ENCODE measurements at regions not wholly inside any gene's neighbourhood (a gene's known extent, or its start where the extent isn't known, plus 50 kb on each side); places are given as distances from the start of the nearest gene placed in this dataset.

- TF ChIP-seq, protein P1, sequence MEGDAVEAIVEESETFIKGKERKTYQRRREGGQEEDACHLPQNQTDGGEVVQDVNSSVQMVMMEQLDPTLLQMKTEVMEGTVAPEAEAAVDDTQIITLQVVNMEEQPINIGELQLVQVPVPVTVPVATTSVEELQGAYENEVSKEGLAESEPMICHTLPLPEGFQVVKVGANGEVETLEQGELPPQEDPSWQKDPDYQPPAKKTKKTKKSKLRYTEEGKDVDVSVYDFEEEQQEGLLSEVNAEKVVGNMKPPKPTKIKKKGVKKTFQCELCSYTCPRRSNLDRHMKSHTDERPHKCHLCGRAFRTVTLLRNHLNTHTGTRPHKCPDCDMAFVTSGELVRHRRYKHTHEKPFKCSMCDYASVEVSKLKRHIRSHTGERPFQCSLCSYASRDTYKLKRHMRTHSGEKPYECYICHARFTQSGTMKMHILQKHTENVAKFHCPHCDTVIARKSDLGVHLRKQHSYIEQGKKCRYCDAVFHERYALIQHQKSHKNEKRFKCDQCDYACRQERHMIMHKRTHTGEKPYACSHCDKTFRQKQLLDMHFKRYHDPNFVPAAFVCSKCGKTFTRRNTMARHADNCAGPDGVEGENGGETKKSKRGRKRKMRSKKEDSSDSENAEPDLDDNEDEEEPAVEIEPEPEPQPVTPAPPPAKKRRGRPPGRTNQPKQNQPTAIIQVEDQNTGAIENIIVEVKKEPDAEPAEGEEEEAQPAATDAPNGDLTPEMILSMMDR (IDR thresholded peaks at IDR 0.05; ENCODE audit: insufficient read depth, low read depth, low read length), result no peak
- no peak for TF ChIP-seq EZH2 (IDR thresholded peaks at IDR 0.05; ENCODE audit: insufficient read depth, low read length)
Observed at GRCh38 chr4:123186731-123187130, 209.9 kb upstream of the SPRY1 start.

Measured in astrocyte (in vitro differentiated cells and primary cell).